BLaER1 treated with 17β-estradiol and CSF1 and Interleukin-3, amounts not matched to agents 10 nM and 100 nM (cell line): ENCODE measurements at regions not wholly inside any gene's neighbourhood (a gene's known extent, or its start where the extent isn't known, plus 50 kb on each side); places are given as distances from the start of the nearest gene placed in this dataset.
A peak's percentile ranks its signal among the peaks of the same experiment; 100 is the strongest.

ENCODE experiments used
- H3K27ac ChIP-seq, 11 experiments: shearing (Covaris generic); formaldehyde crosslinking; 2 replicates each; pipeline ENCODE4 v1.8.1; 2022
- H3K27me3 ChIP-seq, 11 experiments: shearing (Covaris generic); formaldehyde crosslinking; 2 replicates each; pipeline ENCODE4 v1.8.1; 2022
- H3K36me3 ChIP-seq, 11 experiments: shearing (Covaris generic); formaldehyde crosslinking; 2 replicates each; pipeline ENCODE4 v1.8.1; 2022
- H3K4me1 ChIP-seq, 10 experiments: shearing (Covaris generic); formaldehyde crosslinking; 2 replicates each; pipeline ENCODE4 v1.8.1; 2022
- H3K4me2 ChIP-seq, 11 experiments: shearing (Covaris generic); formaldehyde crosslinking; 2 replicates each; pipeline ENCODE4 v1.8.1; 2022
- H3K4me3 ChIP-seq, 10 experiments: shearing (Covaris generic); formaldehyde crosslinking; 2 replicates each; pipeline ENCODE4 v1.8.1; 2022
- H3K9ac ChIP-seq, 11 experiments: shearing (Covaris generic); formaldehyde crosslinking; 2 replicates each; pipeline ENCODE4 v1.8.1; 2022
- H3K9me3 ChIP-seq, 11 experiments: shearing (Covaris generic); formaldehyde crosslinking; replicated peaks in 1 of 11; 2 replicates each; pipeline ENCODE4 v1.8.1; 2022
- H4K20me1 ChIP-seq, 11 experiments: shearing (Covaris generic); formaldehyde crosslinking; 2 replicates each; pipeline ENCODE4 v1.8.1; 2022
- Cebpa-rat ChIP-seq, 11 experiments: shearing (Covaris generic); IDR thresholded peaks; 2 replicates each; pipeline ENCODE4 v1.8.1; 2022

- Histone ChIP-seq H3K9me3 (peaks cover 0 to 6% (median 4%) of the 10 kb centered on the region in 11 experiments; a peak in 3 of 22 replicates), H3K4me3 (no peak overlapping the region), H3K27me3 (no peaks in the 10 kb centered on the region), H3K36me3 (no peaks in the 10 kb centered on the region; a peak in 1 of 22 replicates), H3K27ac (no peak overlapping the region), H3K9ac (no peak overlapping the region), H3K4me1 (peaks cover 6 to 24% (median 12%) of the 10 kb centered on the region in 10 experiments), H4K20me1 (no peaks in the 10 kb centered on the region), H3K4me2 (peak overlapping the region in 3 of 11 experiments; percentile 55 to 68 (median 68); a peak in 4 of 22 replicates)
- TF ChIP-seq Cebpa-rat (IDR thresholded peaks at IDR 0.05) = no peak
Observed at GRCh38 chr5:116389601-116390000, 185.0 kb downstream of the SEMA6A start.

GRCh38 chr5:116388564-116389258, 185.9 kb downstream of the SEMA6A start:
- H3K36me3 ChIP-seq = peaks cover 0 to 4% (median 0%) of the 10 kb centered on the region in 11 experiments; a peak in 2 of 22 replicates
- no peaks in the 10 kb centered on the region for H3K27me3 ChIP-seq
- peak overlapping the region; percentile 29 to 71 (median 66) for H3K4me2 ChIP-seq
- no peak for TF ChIP-seq Cebpa-rat (IDR thresholded peaks at IDR 0.05)
- peak overlapping the region in 2 of 11 experiments; percentile 10 to 26; a peak in 2 of 22 replicates for H3K9ac ChIP-seq
- peaks cover 0 to 6% (median 4%) of the 10 kb centered on the region in 11 experiments; a peak in 3 of 22 replicates for H3K9me3 ChIP-seq
- H3K27ac ChIP-seq = peak overlapping the region in 6 of 11 experiments; percentile 9 to 48 (median 36); a peak in 8 of 22 replicates
- no peaks in the 10 kb centered on the region for H4K20me1 ChIP-seq
- H3K4me1 ChIP-seq = peaks cover 6 to 24% (median 12%) of the 10 kb centered on the region in 10 experiments
- no peak overlapping the region; a peak in 1 of 20 replicates for H3K4me3 ChIP-seq

GRCh38 chr5:116387738-116388137, 186.9 kb downstream of the SEMA6A start:
- Histone ChIP-seq H3K9me3 (peaks cover 0 to 6% (median 4%) of the 10 kb centered on the region in 11 experiments; a peak in 3 of 22 replicates), H3K9ac (no peak overlapping the region), H3K4me1 (peaks cover 6 to 24% (median 12%) of the 10 kb centered on the region in 10 experiments), H3K4me2 (no peak overlapping the region), H4K20me1 (no peaks in the 10 kb centered on the region), H3K27me3 (no peaks in the 10 kb centered on the region), H3K36me3 (peaks cover 0 to 14% (median 0%) of the 10 kb centered on the region in 11 experiments; a peak in 3 of 22 replicates), H3K27ac (no peak overlapping the region), H3K4me3 (no peak overlapping the region)
- no peak for TF ChIP-seq Cebpa-rat (IDR thresholded peaks at IDR 0.05)

- H3K4me3 ChIP-seq = no peak overlapping the region
- peaks cover 0 to 6% (median 4%) of the 10 kb centered on the region in 11 experiments; a peak in 3 of 22 replicates for H3K9me3 ChIP-seq
- H3K27ac ChIP-seq = no peak overlapping the region; a peak in 1 of 22 replicates
- H3K9ac ChIP-seq = no peak overlapping the region
- H3K27me3 ChIP-seq = no peaks in the 10 kb centered on the region
- H4K20me1 ChIP-seq = no peaks in the 10 kb centered on the region
- peaks cover 6 to 24% (median 17%) of the 10 kb centered on the region in 10 experiments for H3K4me1 ChIP-seq
- TF ChIP-seq Cebpa-rat (IDR thresholded peaks at IDR 0.05) = no peak
- peaks cover 0 to 15% (median 0%) of the 10 kb centered on the region in 11 experiments; a peak in 3 of 22 replicates for H3K36me3 ChIP-seq
- no peak overlapping the region for H3K4me2 ChIP-seq
Observed at GRCh38 chr5:116386633-116387032, 188.0 kb downstream of the SEMA6A start.

GRCh38 chr5:116382874-116383266, 191.8 kb downstream of the SEMA6A start:
- no peak overlapping the region for H3K9ac ChIP-seq
- TF ChIP-seq Cebpa-rat (IDR thresholded peaks at IDR 0.05) = no peak
- no peaks in the 10 kb centered on the region for H3K27me3 ChIP-seq
- no peaks in the 10 kb centered on the region for H4K20me1 ChIP-seq
- H3K4me1 ChIP-seq = peaks cover 0 to 19% (median 13%) of the 10 kb centered on the region in 10 experiments; a peak in 15 of 20 replicates
- no peak overlapping the region for H3K4me3 ChIP-seq
- peaks cover 0 to 6% (median 3%) of the 10 kb centered on the region in 11 experiments; a peak in 3 of 22 replicates for H3K9me3 ChIP-seq
- no peak overlapping the region for H3K4me2 ChIP-seq
- peaks cover 0 to 15% (median 0%) of the 10 kb centered on the region in 11 experiments; a peak in 3 of 22 replicates for H3K36me3 ChIP-seq
- H3K27ac ChIP-seq = no peak overlapping the region

- Histone ChIP-seq H3K27ac (no peak overlapping the region), H3K4me3 (no peak overlapping the region), H3K4me1 (peaks cover 0 to 25% (median 17%) of the 10 kb centered on the region in 10 experiments; a peak in 15 of 20 replicates), H4K20me1 (no peaks in the 10 kb centered on the region), H3K27me3 (no peaks in the 10 kb centered on the region), H3K4me2 (peak overlapping the region in 2 of 11 experiments; percentile 6 to 20; a peak in 1 of 22 replicates), H3K36me3 (peaks cover 0 to 15% (median 0%) of the 10 kb centered on the region in 11 experiments; a peak in 3 of 22 replicates), H3K9me3 (0 out of 22 replicates have a peak, but pooled peaks cover 0 to 2% (median 0%) of the 10 kb centered on the region in 11 experiments), H3K9ac (no peak overlapping the region)
- no peak for TF ChIP-seq Cebpa-rat (IDR thresholded peaks at IDR 0.05)
Observed at GRCh38 chr5:116382032-116382873, 192.4 kb downstream of the SEMA6A start.

- Histone ChIP-seq H3K4me2 (no peak overlapping the region), H3K36me3 (peaks cover 0 to 15% (median 0%) of the 10 kb centered on the region in 11 experiments; a peak in 3 of 22 replicates), H4K20me1 (no peaks in the 10 kb centered on the region), H3K9ac (no peak overlapping the region), H3K27ac (no peak overlapping the region), H3K9me3 (no peaks in the 10 kb centered on the region), H3K4me3 (no peak overlapping the region), H3K4me1 (peaks cover 0 to 30% (median 17%) of the 10 kb centered on the region in 10 experiments; a peak in 15 of 20 replicates), H3K27me3 (no peaks in the 10 kb centered on the region)
- TF ChIP-seq Cebpa-rat (IDR thresholded peaks at IDR 0.05) = no peak
Observed at GRCh38 chr5:116381201-116381600, 193.4 kb downstream of the SEMA6A start.

GRCh38 chr5:116380621-116381020, 194.0 kb downstream of the SEMA6A start:
- H4K20me1 ChIP-seq = no peaks in the 10 kb centered on the region
- H3K27me3 ChIP-seq = no peaks in the 10 kb centered on the region
- H3K4me2 ChIP-seq = no peak overlapping the region
- H3K9me3 ChIP-seq = no peaks in the 10 kb centered on the region
- no peak overlapping the region for H3K9ac ChIP-seq
- H3K36me3 ChIP-seq = peaks cover 0 to 15% (median 0%) of the 10 kb centered on the region in 11 experiments; a peak in 3 of 22 replicates
- H3K4me1 ChIP-seq = peaks cover 0 to 30% (median 17%) of the 10 kb centered on the region in 10 experiments; a peak in 15 of 20 replicates
- no peak overlapping the region for H3K4me3 ChIP-seq
- no peak for TF ChIP-seq Cebpa-rat (IDR thresholded peaks at IDR 0.05)
- no peak overlapping the region for H3K27ac ChIP-seq
